HG02870 (cell line): ENCODE measurements at regions not wholly inside any gene's neighbourhood (a gene's known extent, or its start where the extent isn't known, plus 50 kb on each side); places are given as distances from the start of the nearest gene placed in this dataset.

Source experiments
- ATAC-seq: cut with Tn5 transposase; IDR thresholded peaks from one replicate; pipeline ENCODE4 v1.9.1; 2021; ENCODE audit warnings: mild to moderate bottlenecking, moderate library complexity; ENCODE audit not compliant: unreplicated experiment

DNA sequence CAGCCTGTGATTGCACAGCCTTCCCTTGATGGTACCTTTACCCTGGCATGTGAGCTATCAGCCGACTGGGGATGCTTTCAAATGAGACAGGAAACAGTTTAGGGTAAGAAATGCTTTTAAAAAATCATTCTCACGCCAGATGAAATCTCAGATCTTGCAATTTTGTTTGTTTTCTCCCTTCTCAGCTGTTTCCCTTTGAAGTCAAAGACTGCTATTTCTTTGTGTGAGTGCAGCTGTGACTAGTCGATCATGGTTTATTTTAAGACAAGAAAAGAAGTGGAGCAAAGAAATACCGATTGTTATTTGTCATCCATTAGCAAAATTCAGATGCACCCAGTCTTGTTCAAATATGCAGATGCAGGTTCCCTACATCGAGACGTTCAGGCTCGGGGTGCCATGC is 489.7 kb downstream of the QKI start:
- no peak for ATAC-seq

DNA sequence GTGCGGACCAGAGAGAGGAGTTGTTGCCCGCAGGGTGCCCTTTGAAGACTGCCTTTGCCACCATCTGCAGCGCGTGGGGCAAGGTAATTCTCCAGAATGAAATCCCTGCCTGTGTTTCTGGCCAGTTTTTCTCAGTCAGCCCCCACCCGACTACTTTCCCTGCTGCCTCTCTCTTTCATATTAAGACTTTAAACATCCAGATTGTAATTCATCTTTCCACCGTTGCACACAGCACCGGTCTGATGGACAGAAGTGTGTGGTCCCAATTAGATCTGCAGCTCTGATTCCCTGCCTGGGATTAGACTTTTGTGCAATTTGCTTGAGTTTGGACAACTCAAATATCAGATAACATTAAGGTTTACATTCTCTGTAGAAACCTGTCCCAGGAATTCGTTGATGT is 489.0 kb downstream of the QKI start:
- ATAC-seq = no peak

DNA sequence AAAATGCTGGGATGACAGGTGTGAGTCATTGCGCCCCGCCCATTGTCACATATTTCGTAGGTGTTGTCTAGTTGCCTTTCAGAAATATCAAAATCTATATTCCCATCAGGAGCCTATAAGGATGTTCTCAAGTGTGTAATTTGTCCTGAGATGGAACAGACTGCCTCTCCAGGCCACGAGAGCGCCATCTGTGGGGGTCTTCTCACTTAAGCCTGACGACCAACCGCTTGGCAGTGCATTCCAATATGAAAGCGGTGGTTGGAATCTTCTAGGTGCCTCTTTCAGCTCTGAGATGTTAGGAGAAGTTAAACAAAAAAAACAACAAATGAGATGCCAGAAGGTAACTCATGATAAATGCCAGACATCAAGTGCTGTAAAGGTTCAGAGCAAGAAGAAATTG is 488.5 kb downstream of the QKI start:
- no peak for ATAC-seq

DNA sequence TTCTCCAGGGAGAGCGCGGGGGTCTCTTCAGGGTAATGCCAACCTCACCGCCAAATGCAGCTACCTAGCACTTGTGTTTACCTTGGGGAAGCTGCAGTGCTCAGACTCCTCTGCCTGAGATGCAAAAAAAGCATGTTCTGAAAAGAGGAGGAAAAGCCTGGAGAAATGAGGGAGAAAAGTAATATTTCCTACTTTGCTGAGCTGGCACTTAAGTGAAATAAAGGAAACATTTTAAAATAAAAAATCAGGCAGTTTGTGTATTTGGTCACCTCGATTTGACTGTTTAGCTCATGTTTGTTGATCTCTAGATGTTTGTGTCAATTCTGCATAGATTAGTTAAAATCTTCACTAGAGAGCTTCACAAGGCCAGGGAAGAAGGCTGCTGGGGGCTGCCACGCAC is 487.2 kb downstream of the QKI start:
- no peak for ATAC-seq

DNA sequence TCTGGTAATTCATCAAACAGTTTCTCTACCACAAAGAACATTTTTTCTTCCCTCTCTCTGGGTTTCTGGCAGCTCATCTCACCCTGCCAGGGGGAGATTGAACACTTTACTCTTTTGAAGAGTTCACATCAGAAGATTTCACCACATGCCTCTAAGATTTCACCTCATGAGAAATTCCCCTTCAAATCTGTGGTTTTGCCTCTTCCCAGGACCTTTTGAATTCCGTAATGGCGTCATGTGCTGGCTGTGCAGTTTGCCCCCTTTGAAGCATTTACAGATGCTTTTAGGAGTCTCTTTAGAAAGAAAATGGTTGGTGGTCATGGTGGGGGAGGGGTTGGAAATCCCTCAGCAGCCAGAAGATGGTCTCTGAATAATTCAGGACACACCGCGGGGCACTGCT is 486.1 kb downstream of the QKI start:
- no peak for ATAC-seq

DNA sequence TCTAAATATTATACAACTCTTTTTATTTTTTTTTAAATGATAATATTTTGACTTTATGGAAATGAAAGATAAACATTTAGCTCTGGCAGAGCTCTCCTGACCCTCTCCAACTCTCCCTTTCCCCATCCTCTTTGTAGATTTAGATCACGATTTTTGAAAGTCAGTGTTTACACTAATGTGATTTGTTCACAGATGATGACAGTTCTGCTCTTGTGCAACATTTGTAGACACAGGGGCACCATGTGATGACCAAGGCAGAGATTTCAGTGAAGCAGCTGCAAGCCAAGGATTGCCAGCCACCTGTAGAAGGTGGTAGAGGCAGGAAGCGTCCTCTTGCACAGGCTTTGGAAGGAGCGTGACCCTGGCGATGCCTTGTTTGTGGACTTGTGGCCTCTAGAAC is 483.2 kb downstream of the QKI start:
- ATAC-seq = no peak

DNA sequence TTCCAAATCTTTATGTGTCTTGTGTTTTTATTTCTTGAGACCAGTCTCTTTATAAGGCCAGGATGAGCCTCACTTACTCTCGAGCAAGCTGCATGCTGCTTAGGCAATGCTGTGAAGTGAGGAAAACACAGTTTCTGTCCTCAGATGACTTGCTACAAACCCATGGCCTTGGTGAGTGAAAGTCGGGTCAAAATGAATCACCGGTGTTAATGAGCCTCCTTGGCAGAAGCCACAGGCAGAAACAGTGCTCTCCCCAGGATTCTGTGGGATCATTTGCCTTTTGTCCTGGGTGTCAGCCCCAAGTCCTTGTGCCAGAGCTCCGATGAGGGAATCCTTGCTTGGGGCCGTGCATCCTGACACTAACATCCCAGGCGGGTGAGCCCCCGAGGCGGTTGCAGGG is 482.5 kb downstream of the QKI start:
- no peak for ATAC-seq

DNA sequence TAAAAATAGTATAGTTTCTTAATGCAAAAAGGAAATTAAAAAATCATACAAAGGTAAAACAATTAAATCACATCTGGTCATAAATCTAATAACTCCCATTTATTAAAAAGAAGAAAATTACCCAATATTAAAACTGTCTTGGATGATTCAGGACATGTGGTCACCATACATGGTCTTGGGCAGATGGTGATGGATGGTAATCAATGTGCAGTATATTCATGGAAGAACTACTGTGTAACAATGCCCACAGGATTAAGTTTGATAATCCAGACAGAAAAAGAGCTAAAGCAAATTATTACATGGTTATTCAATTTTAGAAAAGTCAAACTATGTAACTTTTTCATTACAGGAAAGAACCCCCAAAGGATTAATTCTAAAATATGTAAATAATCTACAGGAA is 480.6 kb downstream of the QKI start:
- no peak for ATAC-seq

DNA sequence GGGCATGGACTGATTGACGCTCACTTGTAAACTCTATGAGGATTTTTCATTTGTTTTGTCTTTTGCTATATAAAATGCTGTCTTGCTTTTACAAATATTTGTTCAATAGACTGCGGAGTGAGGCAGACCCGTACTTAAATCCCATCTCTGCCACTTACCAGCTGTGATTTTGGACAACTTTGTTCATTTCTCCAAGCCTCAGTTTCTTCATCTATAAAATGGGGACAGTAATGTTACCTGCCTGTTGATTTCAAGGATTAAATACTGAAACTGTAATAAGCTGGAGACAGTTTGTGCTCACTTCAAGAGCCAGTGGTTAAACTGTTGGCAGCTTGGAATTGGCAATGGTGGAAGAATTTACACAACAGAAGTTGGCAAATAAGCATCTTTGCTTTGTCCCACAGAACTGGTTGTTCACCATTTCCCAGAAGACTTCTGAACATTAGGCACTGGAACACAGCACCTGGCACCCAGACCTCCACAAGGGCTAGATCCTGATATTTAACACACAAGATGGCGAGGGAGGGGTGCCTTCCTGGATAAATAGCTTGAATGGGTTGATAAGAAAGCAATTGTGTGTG is 479.2 kb downstream of the QKI start:
- ATAC-seq = no peak

DNA sequence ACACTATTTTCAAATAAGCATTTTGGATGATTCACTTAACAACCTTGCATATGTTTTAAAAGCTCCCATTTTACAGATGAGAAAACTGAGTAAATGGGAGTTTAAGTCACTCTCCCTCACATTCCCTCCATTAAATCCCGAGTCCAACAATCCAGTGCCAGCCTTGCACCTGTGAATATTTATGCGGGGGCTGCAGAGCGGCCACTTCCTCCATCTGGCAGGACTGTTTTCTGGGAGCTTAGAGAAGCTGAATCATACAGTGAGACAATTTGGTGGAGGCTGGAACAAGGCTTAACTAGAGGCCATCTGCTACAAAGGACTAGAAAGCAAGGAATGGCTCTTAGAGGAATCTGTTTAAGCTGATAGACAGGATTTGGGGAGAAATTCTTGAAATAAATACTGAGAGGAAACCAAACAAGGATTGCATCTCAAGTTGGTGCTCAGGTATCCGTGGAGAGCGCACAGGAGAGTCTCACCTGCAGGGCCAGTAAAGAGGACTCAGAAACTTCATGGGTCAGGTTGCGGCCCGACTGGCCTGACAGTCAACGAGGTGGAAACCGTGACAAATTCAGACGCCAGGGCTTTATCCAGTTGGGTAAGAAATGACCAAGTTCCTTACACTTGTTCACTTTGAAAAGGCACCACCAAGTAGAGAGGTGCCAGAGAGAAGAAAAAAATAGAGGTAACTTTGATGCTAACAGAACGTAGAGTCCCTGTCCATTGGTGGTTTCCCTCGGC is 478.5 kb downstream of the QKI start:
- ATAC-seq = no peak

DNA sequence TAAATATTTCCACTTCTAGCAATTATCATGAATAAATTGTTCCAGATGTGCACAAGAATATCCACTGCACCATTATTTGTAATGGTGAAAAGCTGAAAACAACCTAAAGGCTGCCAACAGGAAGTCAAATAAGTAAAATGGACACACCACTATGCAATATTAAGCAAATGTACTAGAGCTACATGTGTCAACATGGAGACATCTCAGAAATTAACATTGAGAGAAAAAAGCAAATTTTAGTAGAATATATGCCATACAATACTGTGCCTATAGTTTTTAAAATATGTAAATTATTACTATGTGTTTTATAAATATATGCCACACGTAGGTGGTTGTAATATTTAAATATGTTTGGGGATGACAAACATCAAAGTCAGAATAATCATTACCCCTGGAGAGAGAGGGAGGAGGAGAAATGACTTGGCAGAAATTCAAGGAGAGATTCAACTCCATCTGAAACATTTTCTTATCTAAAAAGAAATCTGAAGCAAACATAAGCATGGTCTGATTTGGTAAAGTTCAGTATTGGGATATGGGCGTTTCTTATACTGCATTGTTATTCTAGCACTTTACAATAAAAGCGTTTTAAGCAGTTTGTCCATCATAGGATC is 475.5 kb downstream of the QKI start:
- no peak for ATAC-seq

DNA sequence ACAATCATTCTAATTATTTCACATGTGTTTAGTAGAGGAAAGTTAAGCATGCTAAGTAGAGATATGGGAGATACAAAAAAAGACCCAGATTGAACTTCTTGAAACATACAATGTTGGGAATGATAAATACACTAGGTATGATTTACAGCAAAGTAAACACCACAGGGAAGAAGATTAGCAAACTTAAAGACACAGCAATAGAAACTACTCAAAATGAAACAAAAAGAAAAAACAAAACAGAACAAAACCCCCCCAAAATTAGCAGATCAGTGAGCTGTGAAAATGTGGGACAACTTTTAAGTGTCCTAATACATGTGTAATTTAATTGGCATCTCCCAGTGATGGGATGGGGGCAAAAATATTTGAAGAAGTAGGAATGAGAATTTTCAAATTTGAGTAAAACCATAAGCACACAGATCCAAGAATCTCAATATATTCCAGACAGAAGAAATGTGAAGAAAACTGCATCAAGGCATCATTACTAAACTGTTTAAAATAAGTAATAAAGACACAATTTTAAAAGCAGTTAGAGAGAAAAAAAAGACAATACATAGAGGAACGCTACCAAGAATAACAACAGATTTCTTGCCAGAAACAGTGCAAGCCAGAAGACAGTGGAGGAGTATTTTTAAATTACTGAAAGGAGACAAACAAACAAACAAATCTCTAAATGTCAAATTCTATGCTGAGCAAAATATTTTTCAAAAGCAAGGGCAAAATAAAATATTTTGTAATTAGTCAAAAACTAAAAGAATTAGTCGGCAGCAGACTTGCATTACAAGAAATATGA is 473.7 kb downstream of the QKI start:
- ATAC-seq = no peak

DNA sequence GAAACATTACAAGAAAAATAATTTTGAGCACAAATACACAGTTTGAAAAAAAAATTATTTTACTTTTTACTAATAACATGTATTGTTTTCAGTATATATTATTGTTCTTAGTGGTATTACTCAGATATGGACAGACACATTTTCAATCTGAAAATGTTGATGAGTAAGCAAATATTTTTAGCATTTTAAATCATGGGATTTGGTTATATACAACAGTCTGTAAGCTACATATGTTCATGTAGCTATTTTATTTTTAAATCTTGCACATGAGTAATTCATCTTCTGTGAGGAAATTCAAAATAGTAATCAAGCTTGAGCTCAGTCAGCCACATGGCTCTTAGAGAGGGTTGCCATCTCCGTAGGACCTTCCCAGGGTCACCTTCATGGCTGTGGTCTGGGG is 471.9 kb downstream of the QKI start:
- ATAC-seq = no peak

DNA sequence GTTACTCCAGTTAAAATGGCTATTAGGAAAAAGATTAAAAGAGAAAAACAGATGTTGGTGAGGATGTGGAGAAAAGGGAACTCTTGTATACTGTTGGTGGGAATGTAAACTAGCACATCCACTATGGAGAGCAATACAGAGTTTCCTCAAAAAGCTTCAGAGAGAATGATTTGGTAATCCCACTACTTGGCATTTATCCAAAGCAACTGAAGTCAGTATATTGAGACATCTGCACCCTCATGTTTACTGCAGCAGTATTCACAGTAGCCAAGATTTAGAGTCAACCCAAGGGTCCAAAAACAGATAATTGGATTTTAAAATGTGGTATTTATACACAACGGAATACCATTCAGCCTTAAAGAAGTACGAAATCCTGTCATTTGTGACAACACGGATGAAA is 469.5 kb downstream of the QKI start:
- ATAC-seq = no peak

DNA sequence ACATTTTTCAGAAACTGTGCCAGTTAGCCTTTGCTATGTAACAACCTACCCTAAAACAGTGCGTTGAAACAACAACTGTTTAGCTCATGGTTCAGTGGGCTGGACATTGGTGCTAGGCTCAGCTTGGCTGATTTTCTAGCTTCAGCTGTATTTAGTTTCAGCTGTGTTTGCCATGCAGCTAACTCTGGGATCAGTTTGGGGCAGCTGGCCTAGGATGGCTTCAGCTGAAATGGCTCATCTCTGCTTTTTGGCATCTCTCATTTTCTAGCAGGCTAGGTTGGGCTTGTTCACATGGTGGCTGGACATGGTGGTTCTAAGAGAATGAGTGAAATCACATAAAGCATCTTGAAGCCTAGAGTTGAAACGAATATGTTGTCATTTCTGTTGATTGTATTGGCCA is 464.2 kb downstream of the QKI start:
- no peak for ATAC-seq

DNA sequence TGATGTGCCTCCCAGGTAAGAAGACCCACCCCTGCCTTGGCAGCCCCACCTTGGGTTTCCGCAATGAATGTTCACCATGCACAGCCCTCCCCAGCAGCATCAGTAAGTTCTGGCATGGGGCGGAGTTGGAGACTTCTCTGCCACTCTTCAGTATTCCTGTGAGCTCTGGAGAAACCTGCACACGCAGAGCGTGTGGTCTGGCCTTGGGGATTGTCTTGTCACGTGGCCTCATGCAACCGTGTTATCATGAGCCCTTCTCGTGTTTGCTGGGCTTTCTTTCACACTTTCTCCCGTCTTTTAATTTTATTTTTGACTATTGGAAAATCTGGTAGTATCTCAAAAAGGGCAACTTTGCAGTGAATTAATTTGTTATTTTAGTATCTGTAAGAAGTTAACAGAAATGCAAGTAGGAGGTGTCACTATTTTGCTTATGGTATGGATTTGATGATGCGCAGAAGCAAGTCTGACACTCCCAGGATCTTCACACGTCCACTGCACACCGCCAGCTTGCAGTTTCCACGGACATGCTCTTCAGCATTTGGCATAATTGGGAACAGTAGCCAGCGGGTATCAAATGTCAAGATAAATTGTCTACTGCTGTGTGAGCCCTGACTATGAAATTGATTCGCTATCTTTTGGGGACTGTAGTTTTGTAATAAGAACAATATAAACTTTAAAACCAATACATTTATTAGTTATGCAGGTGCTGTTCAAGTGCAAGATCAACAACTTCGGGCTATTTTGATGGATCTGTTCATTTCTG is 463.5 kb downstream of the QKI start:
- no peak for ATAC-seq

DNA sequence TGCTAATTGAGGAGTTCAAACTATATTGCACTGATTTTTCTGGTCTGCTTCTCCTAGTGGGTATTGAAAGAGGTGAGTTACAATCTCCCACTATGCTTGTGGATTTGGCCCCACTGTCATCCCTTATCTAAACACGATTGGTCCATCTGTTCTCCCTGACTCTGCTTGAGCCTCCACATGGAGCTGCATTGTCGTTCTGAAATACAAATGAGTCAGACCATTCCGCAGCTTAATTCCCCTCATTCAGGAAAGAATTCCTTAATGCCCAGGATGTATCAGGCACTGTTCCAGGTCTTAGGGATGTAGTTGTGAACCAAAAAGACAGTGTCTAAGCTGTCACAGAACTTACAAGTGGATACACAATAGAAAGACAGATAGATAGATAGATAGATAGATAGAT is 461.9 kb downstream of the QKI start:
- ATAC-seq = no peak

DNA sequence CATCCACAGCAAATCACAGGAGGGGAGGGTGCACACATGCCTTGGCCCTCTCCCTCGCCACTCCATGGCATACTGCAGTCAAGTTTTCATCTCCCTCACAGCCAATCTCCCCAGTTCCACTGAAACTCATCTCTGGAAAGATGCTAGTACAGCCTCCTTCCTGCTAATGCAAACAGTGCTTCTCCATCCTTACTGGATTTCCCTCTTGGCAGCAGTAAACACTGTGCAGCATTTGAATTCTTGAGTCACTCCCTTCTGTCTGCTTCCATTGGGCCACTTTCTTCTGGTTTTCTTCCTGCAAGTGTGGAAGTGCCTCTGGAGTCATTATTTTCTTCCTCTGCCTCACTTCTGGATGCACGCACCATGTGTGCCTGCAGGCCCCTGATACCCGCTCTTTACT is 460.3 kb downstream of the QKI start:
- no peak for ATAC-seq

DNA sequence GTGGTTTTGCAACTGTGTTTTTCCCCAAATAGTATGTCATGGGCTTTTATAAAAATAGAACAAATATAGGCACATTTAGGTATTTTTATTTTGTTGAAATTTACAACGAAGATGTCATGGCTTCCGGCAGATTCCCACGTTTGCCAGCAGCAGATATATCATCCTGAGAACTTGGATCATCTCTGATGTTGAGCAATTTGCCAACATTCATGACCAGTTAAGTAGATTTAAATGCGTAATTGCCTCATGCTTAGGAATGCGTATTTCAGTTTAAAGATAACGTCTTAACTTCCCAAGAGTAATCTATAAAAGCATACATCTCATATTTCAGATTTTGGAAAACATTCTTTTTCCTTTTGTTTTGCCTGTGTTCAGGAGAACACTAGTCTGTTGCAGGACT is 457.8 kb downstream of the QKI start:
- no peak for ATAC-seq

DNA sequence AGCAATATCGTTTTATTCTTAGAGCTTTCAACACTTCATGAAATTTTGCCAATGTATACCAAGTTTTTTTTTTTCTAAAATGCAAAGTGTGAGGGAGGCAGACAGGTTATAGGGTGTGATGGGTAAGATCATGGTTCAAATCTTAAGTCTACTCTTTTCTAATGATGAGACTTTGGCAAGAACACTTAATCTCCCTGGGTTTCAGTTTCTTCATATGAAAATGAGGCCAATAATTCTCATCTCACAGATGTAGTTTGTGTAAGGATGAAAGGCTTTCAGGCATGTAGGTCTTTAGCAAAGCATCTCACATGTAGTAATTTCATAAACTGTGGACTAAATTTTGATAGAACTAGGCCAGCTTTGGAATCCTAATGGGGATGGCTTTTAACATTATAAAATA is 457.1 kb downstream of the QKI start:
- ATAC-seq = no peak
